Tibial artery (tissue), 4 donors: ENCODE measurements at regions not wholly inside any gene's neighbourhood (a gene's known extent, or its start where the extent isn't known, plus 50 kb on each side); places are given as distances from the start of the nearest gene placed in this dataset.

Experiments used
- DNase-seq, 2 donors: peaks; one replicate each; pipeline ENCODE4 v3.0.0-alpha.2; 2019
- H3K27ac ChIP-seq, 2 donors: fragments of 200-600 bp; sonication (generic) in 1 of 2; 1 replicate in 1 of 2; 2 replicates in 1 of 2; pipeline ENCODE4 v1.5.1; 2018 to 2019; ENCODE audit warnings: mild to moderate bottlenecking in 1 of 2
- H3K27me3 ChIP-seq, 2 donors: fragments of 200-600 bp; sonication (generic) in 1 of 2; one replicate each; pipeline versions ENCODE4 v1.5.1 to v1.6.0; 2016 to 2019
- H3K36me3 ChIP-seq, 3 donors: fragments of 200-600 bp; sonication (generic) in 2 of 3; one replicate each; pipeline ENCODE4 v1.5.1; 2016 to 2019; ENCODE audit warnings: mild to moderate bottlenecking in 2 of 3
- H3K4me1 ChIP-seq, 4 donors: fragments of 200-600 bp; sonication (generic) in 2 of 4; 1 replicate in 3 of 4; 2 replicates in 1 of 4; pipeline ENCODE4 v1.5.1; 2016 to 2019
- H3K4me3 ChIP-seq, 2 donors: fragments of 200-600 bp; sonication (generic) in 1 of 2; 1 replicate in 1 of 2; 2 replicates in 1 of 2; pipeline ENCODE4 v1.5.1; 2018 to 2019; ENCODE audit warnings: mild to moderate bottlenecking in 2 of 2
- H3K9me3 ChIP-seq, 3 donors: fragments of 200-600 bp; sonication (generic) in 1 of 3; one replicate each; pipeline ENCODE4 v1.5.1; 2016 to 2019
- intact Hi-C: fragments of 100-400 bp; cut with DNase I; formaldehyde crosslinking; loops from one replicate; pipeline ENCODE4 v1.15.0; 2023; ENCODE audit warnings: low total_unique reads
- TF ChIP-seq, protein P1 (sequence below), 2 experiments: fragments of 200-600 bp in 1 of 2; fragments of 450-650 bp in 1 of 2; IDR thresholded peaks; one replicate each; pipeline ENCODE4 v1.5.1; 2017 to 2019; ENCODE audit warnings: antibody characterized with exemption in 2 of 2, mild to moderate bottlenecking in 1 of 2, moderate library complexity in 1 of 2

DNA sequence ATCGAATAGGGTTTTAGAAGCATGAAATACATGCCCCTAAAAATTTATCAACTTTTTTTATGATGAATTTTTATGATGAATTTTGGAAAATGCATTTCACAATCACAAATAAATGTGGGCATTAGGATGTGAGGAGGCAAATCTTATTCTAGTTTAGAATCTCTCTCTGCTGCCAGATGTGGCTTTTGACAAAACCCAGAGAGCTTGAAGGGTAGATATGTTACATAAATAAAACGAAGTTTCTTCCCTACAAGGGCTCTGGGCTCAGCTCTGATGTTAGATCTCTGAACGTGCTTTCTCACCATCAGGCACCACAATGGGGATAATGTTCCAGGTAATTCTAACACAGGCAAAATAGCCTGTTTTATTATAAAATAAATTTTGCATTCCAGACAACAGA, 102.3 kb upstream of the ADAMTSL1 start:
- H3K4me3 ChIP-seq = no peak overlapping the region
- H3K27ac ChIP-seq = no peak overlapping the region
- H3K9me3 ChIP-seq = no peaks in the 10 kb centered on the region
- TF ChIP-seq, protein P1, sequence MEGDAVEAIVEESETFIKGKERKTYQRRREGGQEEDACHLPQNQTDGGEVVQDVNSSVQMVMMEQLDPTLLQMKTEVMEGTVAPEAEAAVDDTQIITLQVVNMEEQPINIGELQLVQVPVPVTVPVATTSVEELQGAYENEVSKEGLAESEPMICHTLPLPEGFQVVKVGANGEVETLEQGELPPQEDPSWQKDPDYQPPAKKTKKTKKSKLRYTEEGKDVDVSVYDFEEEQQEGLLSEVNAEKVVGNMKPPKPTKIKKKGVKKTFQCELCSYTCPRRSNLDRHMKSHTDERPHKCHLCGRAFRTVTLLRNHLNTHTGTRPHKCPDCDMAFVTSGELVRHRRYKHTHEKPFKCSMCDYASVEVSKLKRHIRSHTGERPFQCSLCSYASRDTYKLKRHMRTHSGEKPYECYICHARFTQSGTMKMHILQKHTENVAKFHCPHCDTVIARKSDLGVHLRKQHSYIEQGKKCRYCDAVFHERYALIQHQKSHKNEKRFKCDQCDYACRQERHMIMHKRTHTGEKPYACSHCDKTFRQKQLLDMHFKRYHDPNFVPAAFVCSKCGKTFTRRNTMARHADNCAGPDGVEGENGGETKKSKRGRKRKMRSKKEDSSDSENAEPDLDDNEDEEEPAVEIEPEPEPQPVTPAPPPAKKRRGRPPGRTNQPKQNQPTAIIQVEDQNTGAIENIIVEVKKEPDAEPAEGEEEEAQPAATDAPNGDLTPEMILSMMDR (IDR thresholded peaks at IDR 0.05) = no peak
- H3K36me3 ChIP-seq = no peaks in the 10 kb centered on the region
- intact Hi-C loops = no loop called here
- no peaks in the 10 kb centered on the region for H3K4me1 ChIP-seq
- no peak for DNase-seq
- no peaks in the 10 kb centered on the region for H3K27me3 ChIP-seq

DNA sequence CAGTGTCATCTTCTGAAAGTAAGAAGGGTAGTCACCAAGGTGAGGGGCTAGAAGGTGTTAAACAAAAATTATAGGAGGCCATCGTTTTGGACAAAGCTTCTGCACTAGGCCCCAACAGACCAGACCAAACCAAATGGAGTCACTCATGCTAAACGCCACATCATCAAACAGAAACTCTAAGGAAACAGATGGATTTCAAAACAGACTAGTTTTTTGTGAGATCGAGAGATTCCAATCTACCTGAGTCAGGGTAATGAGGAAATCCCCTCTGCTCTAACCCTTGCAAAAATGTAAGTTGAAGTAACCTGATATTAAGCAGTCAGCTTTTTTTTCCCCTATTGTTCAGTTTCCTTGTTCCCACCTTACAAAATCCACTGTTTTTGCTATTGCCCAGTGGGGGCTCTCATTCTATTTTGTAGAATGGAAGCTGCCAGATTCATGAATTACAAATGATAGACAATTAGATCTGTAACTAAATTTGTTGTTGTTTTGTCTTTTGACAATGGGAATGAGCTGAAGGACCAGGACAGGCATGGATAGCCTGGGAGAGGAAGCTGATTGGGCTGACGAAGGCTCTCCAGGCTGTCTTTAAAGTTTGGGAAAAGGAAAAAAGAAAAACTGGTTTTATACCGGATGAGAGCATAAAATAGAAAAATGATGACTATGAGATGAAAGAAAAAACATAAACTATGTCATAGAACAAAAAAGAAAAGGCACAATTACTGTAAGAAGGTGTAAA, 94.7 kb upstream of the ADAMTSL1 start:
- H3K4me3 ChIP-seq = no peak overlapping the region
- intact Hi-C loops = no loop called here
- H3K27ac ChIP-seq = no peak overlapping the region
- TF ChIP-seq, protein P1 (IDR thresholded peaks at IDR 0.05) = no peak
- H3K36me3 ChIP-seq = no peaks in the 10 kb centered on the region
- no peak for DNase-seq
- no peaks in the 10 kb centered on the region for H3K9me3 ChIP-seq
- H3K4me1 ChIP-seq = peaks cover 0 to 18% (median 4%) of the 10 kb centered on the region in 4 donors
- no peaks in the 10 kb centered on the region for H3K27me3 ChIP-seq

DNA sequence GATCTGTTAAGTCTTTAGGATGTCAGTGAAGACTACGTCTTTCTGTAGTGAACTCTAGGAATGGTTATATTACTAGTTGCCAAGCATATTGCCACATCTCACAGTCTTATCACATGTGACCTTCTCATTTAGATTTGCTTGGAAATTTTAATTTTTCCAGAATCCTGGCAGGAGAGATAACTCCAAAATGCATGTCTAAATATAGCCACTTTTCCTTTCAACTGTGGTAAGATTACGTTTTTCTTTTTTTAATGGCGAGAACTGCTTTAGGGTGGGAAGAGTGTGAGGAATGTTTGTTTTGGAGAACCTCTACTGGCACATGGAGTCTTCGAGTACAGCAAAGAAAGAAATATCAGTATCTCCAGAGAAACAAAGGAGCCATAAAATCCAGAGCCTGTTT, 91.7 kb upstream of the ADAMTSL1 start:
- TF ChIP-seq, protein P1 (IDR thresholded peaks at IDR 0.05) = no peak
- Histone ChIP-seq H3K27ac (no peak overlapping the region), H3K36me3 (no peaks in the 10 kb centered on the region), H3K9me3 (no peaks in the 10 kb centered on the region), H3K4me1 (peaks cover 0 to 28% (median 5%) of the 10 kb centered on the region in 4 donors), H3K4me3 (no peak overlapping the region), H3K27me3 (no peaks in the 10 kb centered on the region)
- intact Hi-C loops = no loop called here
- no peak for DNase-seq

DNA sequence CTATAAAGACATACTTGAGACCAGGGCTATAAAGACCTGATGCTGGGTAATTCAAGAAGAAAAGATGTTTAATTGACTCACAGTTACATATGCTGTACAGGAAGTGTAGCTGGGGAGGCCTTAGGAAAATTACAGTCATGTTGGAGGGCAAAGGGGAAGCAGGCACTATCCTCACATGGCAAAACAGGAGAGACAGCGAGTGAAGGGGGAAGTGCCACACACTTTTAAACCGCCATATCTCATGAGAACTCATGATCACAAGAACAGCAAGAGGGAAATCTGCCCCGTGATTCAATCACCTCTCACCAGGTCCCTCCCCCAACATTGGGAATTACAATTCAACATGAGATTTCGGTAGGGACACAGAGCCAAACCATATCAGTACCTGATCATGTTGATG, 89.9 kb upstream of the ADAMTSL1 start:
- H3K36me3 ChIP-seq = no peaks in the 10 kb centered on the region
- intact Hi-C loops = no loop called here
- DNase-seq = no peak
- TF ChIP-seq, protein P1 (IDR thresholded peaks at IDR 0.05) = no peak
- no peak overlapping the region for H3K4me3 ChIP-seq
- H3K27me3 ChIP-seq = no peaks in the 10 kb centered on the region
- no peak overlapping the region for H3K27ac ChIP-seq
- H3K9me3 ChIP-seq = no peaks in the 10 kb centered on the region
- peaks cover 0 to 28% (median 5%) of the 10 kb centered on the region in 4 donors for H3K4me1 ChIP-seq

DNA sequence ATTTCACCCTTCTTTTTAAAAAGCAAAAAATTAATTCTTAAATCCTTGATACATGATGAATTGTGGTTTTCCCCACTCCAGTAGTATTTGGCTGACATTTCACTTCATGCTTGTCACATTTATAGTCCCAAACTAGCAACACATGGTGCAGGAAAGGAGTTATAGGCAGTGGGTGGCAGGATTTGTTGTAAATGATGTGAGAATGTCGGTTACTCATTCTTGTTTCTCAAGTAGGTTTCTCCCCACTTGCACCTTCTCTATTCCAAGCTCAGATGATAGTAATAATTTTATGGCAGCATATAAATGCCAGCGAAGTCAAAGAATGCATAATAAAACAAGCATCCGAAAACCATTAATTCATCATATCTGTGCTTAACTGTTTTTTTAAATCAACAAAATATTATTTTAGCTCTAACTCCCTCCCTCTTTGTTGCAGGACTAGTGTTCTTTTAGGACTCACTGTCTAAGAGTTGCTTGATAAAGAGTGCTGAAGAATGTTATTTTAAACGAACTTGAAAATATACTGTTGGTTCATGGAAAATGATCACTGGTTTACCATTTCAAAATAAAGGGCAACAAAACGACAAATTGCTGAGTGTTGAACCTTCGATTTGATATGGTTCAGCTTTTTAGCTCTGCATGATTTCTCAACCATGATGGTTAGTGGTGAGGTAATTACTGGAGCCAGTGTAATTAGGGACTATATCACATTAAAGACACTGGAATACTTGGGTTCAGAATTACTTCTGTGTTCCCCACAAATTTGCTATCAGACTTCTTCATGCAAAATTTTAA, 88.1 kb upstream of the ADAMTSL1 start:
- DNase-seq = no peak
- H3K9me3 ChIP-seq = no peaks in the 10 kb centered on the region
- H3K27ac ChIP-seq = no peak overlapping the region
- H3K4me3 ChIP-seq = no peak overlapping the region
- TF ChIP-seq, protein P1 (IDR thresholded peaks at IDR 0.05) = no peak
- H3K36me3 ChIP-seq = no peaks in the 10 kb centered on the region
- H3K27me3 ChIP-seq = no peaks in the 10 kb centered on the region
- H3K4me1 ChIP-seq = peaks cover 0 to 28% (median 5%) of the 10 kb centered on the region in 4 donors
- intact Hi-C loops = no loop called here
